ENCODE measurements at regions not wholly inside any gene's neighbourhood (a gene's known extent, or its start where the extent isn't known, plus 50 kb on each side); places are given as distances from the start of the nearest gene placed in this dataset.

DNA sequence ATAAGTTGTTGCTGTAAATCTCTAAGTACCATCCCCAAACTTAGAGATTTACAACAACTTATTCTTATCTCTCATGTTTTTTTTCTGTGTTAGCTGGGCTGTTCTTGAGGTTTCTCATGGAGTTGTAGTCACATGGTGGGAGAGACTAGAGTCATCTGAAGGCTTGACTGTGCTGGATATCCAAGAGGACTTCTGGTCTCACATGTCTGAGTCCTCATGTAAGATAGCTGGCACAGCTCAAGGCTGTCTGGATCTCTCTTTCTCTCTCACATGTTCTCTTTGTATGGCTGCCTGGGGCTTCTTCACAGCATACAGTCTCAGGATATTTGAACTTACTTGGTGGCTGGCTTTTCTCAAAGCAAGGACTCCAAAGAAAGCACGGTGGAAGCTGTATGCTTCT lies 63.8 kb downstream of the DACT1 start:
- Mint-ChIP-seq H3K27ac (peak overlapping the region in 1 of 3 experiments; percentile 37; a peak in 1 of 7 replicates), H3K27me3 (ENCODE audit: low read depth) (no peaks in the 10 kb centered on the region), H3K9me3 (no peaks in the 10 kb centered on the region), H3K4me3 (no peak overlapping the region), H3K36me3 (ENCODE audit: insufficient read depth in 1 of 3, low read depth in 3 of 3) (no peaks in the 10 kb centered on the region; a peak in 1 of 7 replicates), H3K4me1 (peaks cover 12 to 20% of the 10 kb centered on the region in 2 experiments)
- Histone ChIP-seq H2BK5ac (ENCODE audit: insufficient read length, low read length) (no peak overlapping the region), H4K20me1 (ENCODE audit: control insufficient read depth, insufficient read depth, insufficient read length) (no peaks in the 10 kb centered on the region), H3K23me2 (ENCODE audit: insufficient read length, low read depth, low read length, poor library complexity, severe bottlenecking) (no peaks in the 10 kb centered on the region), H3K14ac (ENCODE audit: insufficient read depth, low read length) (no peak overlapping the region), H3K4ac (ENCODE audit: low read depth, low read length) (no peak overlapping the region), H3K56ac (ENCODE audit: insufficient read length, low read depth, low read length) (no peak overlapping the region), H3K4me2 (ENCODE audit: insufficient read depth, insufficient read length, low read length) (no peak overlapping the region), H3K4me1 (ENCODE audit: insufficient read depth, low read length) (no peaks in the 10 kb centered on the region), H3K27ac (ENCODE audit: insufficient read length, low read depth, low read length) (no peak overlapping the region), H3K9ac (ENCODE audit: extremely low read depth, insufficient read length, low read length) (no peak overlapping the region), H2BK12ac (ENCODE audit: insufficient read length, low read depth, low read length) (no peak overlapping the region), H2AK5ac (ENCODE audit: insufficient read length, low read length) (no peak overlapping the region), H3K18ac (ENCODE audit: insufficient read length, low read depth, low read length) (no peak overlapping the region), H2BK15ac (ENCODE audit: low read depth, low read length) (no peak overlapping the region), H3K79me1 (ENCODE audit: insufficient read depth, low read depth, low read length, poor library complexity, severe bottlenecking) (no peaks in the 10 kb centered on the region), H2BK20ac (ENCODE audit: low read depth, low read length, poor library complexity, severe bottlenecking) (no peak overlapping the region), H2BK120ac (ENCODE audit: low read depth, low read length, poor library complexity, severe bottlenecking) (no peak overlapping the region), H3K27me3 (ENCODE audit: insufficient read depth, low read length) (no peaks in the 10 kb centered on the region), H3K23ac (ENCODE audit: insufficient read length, low read depth, low read length) (no peak overlapping the region), H2AFZ (ENCODE audit: low read length) (no peak overlapping the region), H4K5ac (ENCODE audit: insufficient read length, low read depth, low read length) (no peak overlapping the region), H4K8ac (replicated peaks; ENCODE audit: insufficient read length, low read depth, low read length) (no peak overlapping the region), H3T11ph (ENCODE audit: low read length) (no peak overlapping the region), H4K91ac (ENCODE audit: insufficient read length, low read depth, low read length) (no peak overlapping the region), H3K9me3 (ENCODE audit: control insufficient read depth, low read depth, low read length) (no peaks in the 10 kb centered on the region), H3K79me2 (ENCODE audit: insufficient read depth, low read length) (no peaks in the 10 kb centered on the region)
- TF ChIP-seq, protein P1, sequence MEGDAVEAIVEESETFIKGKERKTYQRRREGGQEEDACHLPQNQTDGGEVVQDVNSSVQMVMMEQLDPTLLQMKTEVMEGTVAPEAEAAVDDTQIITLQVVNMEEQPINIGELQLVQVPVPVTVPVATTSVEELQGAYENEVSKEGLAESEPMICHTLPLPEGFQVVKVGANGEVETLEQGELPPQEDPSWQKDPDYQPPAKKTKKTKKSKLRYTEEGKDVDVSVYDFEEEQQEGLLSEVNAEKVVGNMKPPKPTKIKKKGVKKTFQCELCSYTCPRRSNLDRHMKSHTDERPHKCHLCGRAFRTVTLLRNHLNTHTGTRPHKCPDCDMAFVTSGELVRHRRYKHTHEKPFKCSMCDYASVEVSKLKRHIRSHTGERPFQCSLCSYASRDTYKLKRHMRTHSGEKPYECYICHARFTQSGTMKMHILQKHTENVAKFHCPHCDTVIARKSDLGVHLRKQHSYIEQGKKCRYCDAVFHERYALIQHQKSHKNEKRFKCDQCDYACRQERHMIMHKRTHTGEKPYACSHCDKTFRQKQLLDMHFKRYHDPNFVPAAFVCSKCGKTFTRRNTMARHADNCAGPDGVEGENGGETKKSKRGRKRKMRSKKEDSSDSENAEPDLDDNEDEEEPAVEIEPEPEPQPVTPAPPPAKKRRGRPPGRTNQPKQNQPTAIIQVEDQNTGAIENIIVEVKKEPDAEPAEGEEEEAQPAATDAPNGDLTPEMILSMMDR (conservative IDR thresholded peaks at IDR 0.05), result no peak
- DNase-seq, result no peak
- WGBS (ENCODE audit: extremely low coverage, insufficient read length, low lambda C conversion rate), result no CpG with 5 or more reads among the region's 1 CpG
